K562 (cell line): ENCODE measurements at regions not wholly inside any gene's neighbourhood (a gene's known extent, or its start where the extent isn't known, plus 50 kb on each side); places are given as distances from the start of the nearest gene placed in this dataset.

Experiments
- ATAC-seq: fragments of 200-7000 bp; cut with Tn5 transposase; 3 replicates; pipeline ENCODE4 v1.9.1; 2020; ENCODE audit warnings: moderate library complexity
- BruUV-seq: library from RNA; stranded (reverse); fragments of 400-500 nt; replicated peaks from 2 replicates; lab custom pipeline; 2021; lab: Mats Ljungman, UMichigan
- CTCF ChIA-PET: fragments of 300-600 bp; formaldehyde crosslinking; extraction: SDS; loops from one replicate; lab custom pipeline; 2021; ENCODE audit warnings: low intra/inter-chr PET ratio; lab: Yijun Ruan, JAX
- POLR2A ChIA-PET: fragments of 300-600, 350-650 bp; sonication (Branson Sonifier 250); formaldehyde crosslinking; extraction: SDS; loops from one replicate; lab custom pipeline; 2021; ENCODE audit warnings: antibody characterized with exemption, inconsistent platforms; lab: Yijun Ruan, JAX
- DNase-seq, 4 experiments: peaks; one replicate each; pipeline versions ENCODE4 v3.0.0 to v3.0.0-alpha.2; 2011 to 2018; ENCODE audit warnings: low spot score in 3 of 4, mixed read lengths in 3 of 4; ENCODE audit errors: extremely low read depth in 1 of 4
- FAIRE-seq: peaks from 2 replicates; lab custom pipeline; 2011; peaks lifted over from hg19 to GRCh38; lab: Jason Lieb, UNC
- H2AFZ ChIP-seq: 2 replicates; pipeline ENCODE4 v1.6.0; 2011; ENCODE audit warnings: low read depth, low read length, control low read depth, inconsistent platforms
- H3K27ac ChIP-seq: fragments of 200-600 bp; 3 replicates; pipeline ENCODE4 v1.8.0; 2011; ENCODE audit warnings: low read depth, mild to moderate bottlenecking, control low read depth, inconsistent platforms, low read length, moderate library complexity, mixed read lengths; ENCODE audit errors: extremely low read depth
- H3K27me3 ChIP-seq, 2 experiments: fragments of 300-600 bp in 1 of 2; 2 replicates in 1 of 2; 3 replicates in 1 of 2; pipeline versions ENCODE4 v1.6.0 to v1.8.0; 2011; ENCODE audit warnings: inconsistent platforms in 2 of 2, low read length in 2 of 2, mild to moderate bottlenecking in 1 of 2, mixed read lengths in 1 of 2, moderate library complexity in 1 of 2; ENCODE audit not compliant: control insufficient read depth in 2 of 2, insufficient read depth in 2 of 2
- H3K36me3 ChIP-seq: fragments of 300-600 bp; 3 replicates; pipeline ENCODE4 v1.8.0; 2011; ENCODE audit warnings: mild to moderate bottlenecking, low read length, inconsistent platforms; ENCODE audit not compliant: control insufficient read depth, insufficient read depth
- H3K4me1 ChIP-seq, 2 experiments: fragments of 200-600 bp in 1 of 2; replicated peaks in 1 of 2; 2 replicates in 1 of 2; 3 replicates in 1 of 2; pipeline versions ENCODE4 v1.5.1 to v1.8.0; 2011; ENCODE audit warnings: inconsistent platforms in 2 of 2, low read length in 2 of 2, mild to moderate bottlenecking in 1 of 2, mixed read lengths in 1 of 2, moderate library complexity in 1 of 2; ENCODE audit not compliant: control insufficient read depth in 2 of 2, insufficient read depth in 2 of 2
- H3K4me2 ChIP-seq: 2 replicates; pipeline ENCODE4 v1.6.1; 2011; ENCODE audit warnings: low read length, control low read depth, inconsistent platforms, mixed read lengths; ENCODE audit not compliant: insufficient read depth
- H3K4me3 ChIP-seq: fragments of 200-600 bp; sonication (generic), shearing (Covaris generic); 2 replicates; pipeline ENCODE4 v1.5.1; 2016; ENCODE audit warnings: control low read depth, inconsistent platforms
- H3K79me2 ChIP-seq: fragments of 200-600 bp; 3 replicates; pipeline ENCODE4 v1.8.0; 2011; ENCODE audit warnings: low read length, inconsistent platforms; ENCODE audit not compliant: control insufficient read depth, insufficient read depth
- H3K9ac ChIP-seq, 2 experiments: 2 replicates each; pipeline versions ENCODE4 v1.6.0 to v1.6.1; 2011; ENCODE audit warnings: low read depth in 2 of 2, low read length in 2 of 2, control low read depth in 1 of 2, inconsistent platforms in 1 of 2, mild to moderate bottlenecking in 1 of 2, mixed read lengths in 1 of 2; ENCODE audit not compliant: insufficient read depth in 1 of 2
- H3K9me1 ChIP-seq: one replicate; pipeline ENCODE4 v1.6.0; 2011; ENCODE audit warnings: inconsistent platforms, mild to moderate bottlenecking, low read length, moderate library complexity; ENCODE audit not compliant: control insufficient read depth, insufficient read depth
- H3K9me3 ChIP-seq: replicated peaks from 2 replicates; pipeline ENCODE4 v1.5.1; 2011; ENCODE audit warnings: low read depth, low read length, inconsistent platforms; ENCODE audit not compliant: control insufficient read depth, insufficient read depth
- H4K20me1 ChIP-seq: replicated peaks from 2 replicates; pipeline ENCODE4 v1.6.1; 2011; ENCODE audit warnings: low read length, inconsistent platforms, mixed read lengths; ENCODE audit not compliant: control insufficient read depth, insufficient read depth
- BRCA1 ChIP-seq, 2 experiments: fragments of 450-650 bp in 1 of 2; sonication (generic) in 1 of 2; formaldehyde crosslinking in 1 of 2; IDR thresholded peaks; 2 replicates each; pipeline versions ENCODE4 v1.5.0 to v1.6.1; 2017 to 2020; ENCODE audit warnings: mild to moderate bottlenecking in 1 of 2, missing genetic modification reagents in 1 of 2
- DNMT1 ChIP-seq: fragments of 450-650 bp; IDR thresholded peaks from 2 replicates; pipeline ENCODE4 v1.6.1; 2016; ENCODE audit warnings: antibody characterized with exemption, mild to moderate bottlenecking
- ETS2 ChIP-seq: IDR thresholded peaks from 2 replicates; pipeline ENCODE4 v1.6.1; 2016; ENCODE audit warnings: borderline replicate concordance, missing genetic modification characterization, mild to moderate bottlenecking, moderate library complexity, missing compliant biosample characterization; ENCODE audit not compliant: poor library complexity, severe bottlenecking
- ETV5 ChIP-seq: sonication (generic); formaldehyde crosslinking; IDR thresholded peaks from 2 replicates; pipeline ENCODE4 v1.4.0; 2020; ENCODE audit warnings: low read depth, mild to moderate bottlenecking, missing genetic modification reagents
- NR1H2 ChIP-seq: sonication (generic); formaldehyde crosslinking; IDR thresholded peaks from 2 replicates; pipeline ENCODE4 v1.4.0; 2020; ENCODE audit warnings: mild to moderate bottlenecking, missing genetic modification reagents
- SMARCB1 ChIP-seq: IDR thresholded peaks from 2 replicates; pipeline ENCODE4 v1.6.1; 2011; ENCODE audit warnings: improper control_type of control experiment, low read depth; ENCODE audit not compliant: insufficient read length
- TARDBP ChIP-seq: fragments of 450-650 bp; IDR thresholded peaks from 2 replicates; pipeline ENCODE4 v1.6.1; 2016
- TBL1XR1 ChIP-seq, 2 experiments: IDR thresholded peaks; 2 replicates each; pipeline ENCODE4 v1.6.1; 2012; ENCODE audit warnings: improper control_type of control experiment in 2 of 2, low read length in 2 of 2, mild to moderate bottlenecking in 1 of 2
- ZNF445 ChIP-seq: fragments of 250-450 bp; sonication (Bioruptor Pico); IDR thresholded peaks from 2 replicates; pipeline ENCODE4 v1.4.0; 2020; ENCODE audit warnings: low read depth, mild to moderate bottlenecking, moderate library complexity
- ZNF695 ChIP-seq: fragments of 450-650 bp; formaldehyde crosslinking; IDR thresholded peaks from 2 replicates; pipeline ENCODE4 v1.4.0; 2020; ENCODE audit warnings: mild to moderate bottlenecking, moderate library complexity
- WGBS: fragments of 100-300 bp; shearing (Covaris generic); methylation state at CpG from one replicate; pipeline ENCODE4 v1.1.6; 2016; ENCODE audit warnings: low coverage, mixed read lengths; ENCODE audit not compliant: insufficient coverage; ENCODE audit errors: missing lambda C conversion rate; 5-methylcytosine and 5-hydroxymethylcytosine counted together
- in situ Hi-C: fragments of 300-500 bp; cut with MboI; formaldehyde crosslinking; loops from 4 replicates; pipeline ENCODE4 v1.15.0; 2018; ENCODE audit warnings: inconsistent platforms, mixed read lengths
- intact Hi-C: fragments of 100-400 bp; cut with micrococcal nuclease; formaldehyde crosslinking; loops from 2 replicates; pipeline ENCODE4 v1.14.2; 2022

DNA sequence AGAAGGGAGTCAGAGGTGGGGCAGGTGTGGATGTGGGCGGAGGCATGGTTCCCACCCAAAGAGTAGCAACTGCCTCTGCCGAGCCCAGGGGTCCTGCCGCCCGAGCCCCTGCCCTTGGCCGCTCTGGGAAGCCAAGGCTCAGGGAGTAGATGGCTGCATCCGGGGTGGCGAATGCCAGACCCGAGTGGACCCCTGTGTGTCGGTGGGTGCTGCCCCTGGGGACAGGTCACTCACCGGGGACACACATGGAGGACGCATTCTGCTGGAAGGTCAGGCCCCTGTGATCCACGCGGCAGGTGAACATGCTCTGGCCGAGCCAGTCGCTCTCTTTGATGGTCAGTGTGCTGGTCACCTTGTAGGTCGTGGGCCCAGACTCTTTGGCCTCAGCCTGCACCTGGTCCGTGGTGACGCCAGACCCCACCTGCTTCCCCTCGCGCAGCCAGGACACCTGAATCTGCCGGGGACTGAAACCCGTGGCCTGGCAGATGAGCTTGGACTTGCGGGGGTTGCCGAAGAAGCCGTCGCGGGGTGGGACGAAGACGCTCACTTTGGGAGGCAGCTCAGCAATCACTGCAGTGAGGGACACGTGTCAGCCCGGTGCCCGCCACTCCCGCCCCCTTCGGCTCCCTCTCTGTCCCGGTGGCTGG lies 329.0 kb downstream of the TMEM121 start:
- H3K4me2 ChIP-seq, result no peak overlapping the region
- DNase-seq (no peak), ATAC-seq (no peak), FAIRE-seq (no peak)
- POLR2A ChIA-PET, result no interaction called here
- peaks cover 0 to 13% of the 10 kb centered on the region in 2 experiments; a peak in 1 of 5 replicates for H3K27me3 ChIP-seq
- H3K79me2 ChIP-seq, result no peaks in the 10 kb centered on the region
- in situ Hi-C loops (no loop called here), intact Hi-C loops (no loop called here)
- BruUV-seq, result no TSS peak
- H4K20me1 ChIP-seq, result no peaks in the 10 kb centered on the region
- no peaks in the 10 kb centered on the region for H3K9me3 ChIP-seq
- no peaks in the 10 kb centered on the region for H3K9me1 ChIP-seq
- CTCF ChIA-PET, result no interaction called here
- no peak overlapping the region for H3K9ac ChIP-seq
- H3K27ac ChIP-seq, result no peak overlapping the region
- no peak overlapping the region for H2AFZ ChIP-seq
- H3K4me1 ChIP-seq, result peaks cover 0 to 5% of the 10 kb centered on the region in 2 experiments; a peak in 1 of 5 replicates
- WGBS, result 2% methylated on average over 15 of the region's 35 CpGs
- H3K4me3 ChIP-seq, result no peak overlapping the region
- TF ChIP-seq ZNF445 (CRISPR knock-in tag) (no peak), ZNF695 (CRISPR knock-in tag) (no peak), ETV5 (CRISPR knock-in tag) (no peak), TBL1XR1 (IDR thresholded peaks at IDR 0.05; ENCODE audit: low read length in 2 of 2) (no peak), BRCA1 (IDR thresholded peaks at IDR 0.05) (no peak), BRCA1 (CRISPR knock-in tag; IDR thresholded peaks at IDR 0.05) (no peak), DNMT1 (no peak), ETS2 (tag) (no peak), SMARCB1 (no peak), NR1H2 (no peak), TARDBP (no peak)
- H3K36me3 ChIP-seq, result no peaks in the 10 kb centered on the region
